OCI-LY3 (cell line): ENCODE measurements at regions not wholly inside any gene's neighbourhood (a gene's known extent, or its start where the extent isn't known, plus 50 kb on each side); places are given as distances from the start of the nearest gene placed in this dataset.

Experiments
- H2AFZ ChIP-seq: fragments of 200-600, 300-600 bp; shearing (Covaris generic); 2 replicates; pipeline ENCODE4 v1.6.0; 2014; ENCODE audit warnings: antibody characterized with exemption, low read depth, low read length
- H3K27ac ChIP-seq: fragments of 200-600, 300-600 bp; sonication (generic); 2 replicates; pipeline ENCODE4 v1.5.1; 2014; ENCODE audit warnings: mild to moderate bottlenecking, low read length, moderate library complexity, mixed read lengths
- H3K27me3 ChIP-seq: fragments of 200-600, 300-600 bp; sonication (generic); 2 replicates; pipeline ENCODE4 v1.6.1; 2014; ENCODE audit warnings: low read depth, low read length, mixed read lengths
- H3K36me3 ChIP-seq: fragments of 200-600, 300-600 bp; sonication (generic); replicated peaks from 2 replicates; pipeline ENCODE3; 2014; ENCODE audit warnings: low read depth, low read length, mixed read lengths
- H3K4me1 ChIP-seq: fragments of 300-600, 200-600 bp; sonication (generic); 2 replicates; pipeline ENCODE4 v1.6.1; 2014; ENCODE audit warnings: low read length, mixed read lengths
- H3K4me2 ChIP-seq: fragments of 200-600, 300-600 bp; sonication (generic); 2 replicates; pipeline ENCODE4 v1.6.1; 2014; ENCODE audit warnings: low read length, mixed read lengths
- H3K4me3 ChIP-seq: fragments of 300-600, 200-600 bp; sonication (generic); 2 replicates; pipeline ENCODE4 v1.5.1; 2014; ENCODE audit warnings: antibody characterized with exemption, mild to moderate bottlenecking, low read length, moderate library complexity
- H3K79me2 ChIP-seq: fragments of 300-600, 200-600 bp; shearing (Covaris generic); 2 replicates; pipeline ENCODE4 v1.6.1; 2014; ENCODE audit warnings: mild to moderate bottlenecking, low read length, mixed read lengths
- H3K9ac ChIP-seq: fragments of 300-600, 200-600 bp; shearing (Covaris generic); 2 replicates; pipeline ENCODE4 v1.6.0; 2014; ENCODE audit warnings: mild to moderate bottlenecking, low read length, moderate library complexity
- H3K9me3 ChIP-seq: fragments of 200-600, 300-600 bp; shearing (Covaris generic); 2 replicates; pipeline ENCODE4 v1.6.1; 2014; ENCODE audit warnings: low read length, mixed read lengths; ENCODE audit not compliant: insufficient read depth
- H4K20me1 ChIP-seq: fragments of 200-600, 300-600 bp; sonication (generic); 2 replicates; pipeline ENCODE4 v1.6.1; 2016; ENCODE audit warnings: low read length, mixed read lengths; ENCODE audit not compliant: insufficient read depth
- EZH2phosphoT487 ChIP-seq: fragments of 200-600 bp; shearing (Covaris generic); IDR thresholded peaks from 2 replicates; pipeline ENCODE4 v1.6.1; 2018; ENCODE audit warnings: antibody characterized with exemption, mixed run types, low read depth
- TF ChIP-seq, protein P1 (sequence below): fragments of 200-600, 300-600 bp; sonication (generic); IDR thresholded peaks from 2 replicates; pipeline ENCODE4 v1.5.1; 2014; ENCODE audit warnings: antibody characterized with exemption, low read length, low read depth

DNA sequence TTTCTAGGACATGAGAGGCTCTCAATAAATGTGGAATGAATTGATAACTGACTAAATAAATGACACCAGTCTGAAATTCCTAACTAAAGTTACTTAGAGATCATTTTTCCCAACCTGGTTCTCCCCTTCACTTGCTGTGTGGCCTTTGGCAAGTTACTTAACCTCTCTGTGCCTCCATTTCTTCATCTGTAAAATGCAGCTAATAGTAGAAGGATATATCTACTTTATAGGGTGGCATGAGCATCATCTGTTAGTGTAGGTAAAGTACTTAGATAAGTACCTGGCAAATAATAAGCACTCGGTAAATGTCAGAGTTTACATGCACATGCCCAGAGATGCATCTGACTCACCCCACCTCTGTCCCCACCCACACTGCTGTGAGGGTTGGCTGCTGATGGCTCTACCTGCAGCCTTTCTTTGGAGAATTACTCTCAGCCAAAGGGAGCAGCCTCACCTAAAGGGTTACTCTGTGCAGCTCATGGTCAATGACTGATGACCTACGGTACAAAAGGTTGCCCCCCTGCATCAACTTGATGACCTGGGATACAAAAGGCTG is 139.3 kb downstream of the CHIC2 start:
- Histone ChIP-seq H3K79me2 (no peaks in the 10 kb centered on the region), H4K20me1 (no peaks in the 10 kb centered on the region), H3K9me3 (no peaks in the 10 kb centered on the region), H3K4me1 (no peaks in the 10 kb centered on the region), H2AFZ (no peak overlapping the region), H3K4me3 (no peak overlapping the region), H3K27ac (no peak overlapping the region), H3K4me2 (no peak overlapping the region), H3K36me3 (no peaks in the 10 kb centered on the region), H3K9ac (no peak overlapping the region), H3K27me3 (no peaks in the 10 kb centered on the region)
- TF ChIP-seq, protein P1, sequence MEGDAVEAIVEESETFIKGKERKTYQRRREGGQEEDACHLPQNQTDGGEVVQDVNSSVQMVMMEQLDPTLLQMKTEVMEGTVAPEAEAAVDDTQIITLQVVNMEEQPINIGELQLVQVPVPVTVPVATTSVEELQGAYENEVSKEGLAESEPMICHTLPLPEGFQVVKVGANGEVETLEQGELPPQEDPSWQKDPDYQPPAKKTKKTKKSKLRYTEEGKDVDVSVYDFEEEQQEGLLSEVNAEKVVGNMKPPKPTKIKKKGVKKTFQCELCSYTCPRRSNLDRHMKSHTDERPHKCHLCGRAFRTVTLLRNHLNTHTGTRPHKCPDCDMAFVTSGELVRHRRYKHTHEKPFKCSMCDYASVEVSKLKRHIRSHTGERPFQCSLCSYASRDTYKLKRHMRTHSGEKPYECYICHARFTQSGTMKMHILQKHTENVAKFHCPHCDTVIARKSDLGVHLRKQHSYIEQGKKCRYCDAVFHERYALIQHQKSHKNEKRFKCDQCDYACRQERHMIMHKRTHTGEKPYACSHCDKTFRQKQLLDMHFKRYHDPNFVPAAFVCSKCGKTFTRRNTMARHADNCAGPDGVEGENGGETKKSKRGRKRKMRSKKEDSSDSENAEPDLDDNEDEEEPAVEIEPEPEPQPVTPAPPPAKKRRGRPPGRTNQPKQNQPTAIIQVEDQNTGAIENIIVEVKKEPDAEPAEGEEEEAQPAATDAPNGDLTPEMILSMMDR = no peak
- TF ChIP-seq EZH2phosphoT487 = no peak

DNA sequence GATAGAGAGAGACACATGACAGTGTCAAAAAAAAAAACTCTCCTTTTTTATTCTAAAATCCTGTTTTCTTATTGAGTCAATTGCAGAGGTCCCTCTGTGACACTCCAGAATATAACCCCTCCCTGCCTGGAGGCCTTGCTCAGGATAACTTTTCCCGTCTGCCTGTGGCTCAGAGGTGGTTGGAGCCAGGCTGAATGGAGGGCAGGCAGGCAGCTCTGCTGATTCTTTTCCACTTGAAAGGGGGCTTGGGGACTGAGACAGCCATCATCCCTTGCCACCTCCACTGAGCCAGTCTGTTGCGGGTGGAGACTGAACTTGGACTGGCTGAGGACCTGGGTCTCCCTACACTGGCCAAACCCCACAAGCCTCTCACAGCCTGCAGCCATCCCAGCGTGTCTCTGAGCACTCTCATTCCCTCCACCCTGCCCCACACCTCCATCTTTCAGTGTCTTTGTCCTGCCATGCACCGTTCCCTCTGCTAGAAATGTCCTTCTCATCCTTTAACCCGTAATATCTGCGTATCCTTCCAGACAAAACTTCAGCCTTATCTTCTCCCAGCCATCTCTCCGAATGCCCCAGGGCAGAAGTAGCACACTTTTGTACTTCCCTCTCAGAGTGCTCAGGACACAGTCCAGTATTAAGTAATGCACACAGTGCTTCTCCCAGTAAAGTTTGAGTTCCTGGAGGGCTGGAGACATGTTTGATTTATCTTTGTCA is 139.9 kb downstream of the CHIC2 start:
- Histone ChIP-seq H3K4me3 (no peak overlapping the region), H3K9ac (no peak overlapping the region), H4K20me1 (no peaks in the 10 kb centered on the region), H3K4me1 (no peaks in the 10 kb centered on the region), H3K27ac (no peak overlapping the region), H3K4me2 (no peak overlapping the region), H3K27me3 (no peaks in the 10 kb centered on the region), H2AFZ (no peak overlapping the region), H3K9me3 (no peaks in the 10 kb centered on the region), H3K79me2 (no peaks in the 10 kb centered on the region), H3K36me3 (no peaks in the 10 kb centered on the region)
- TF ChIP-seq, protein P1 = no peak
- no peak for TF ChIP-seq EZH2phosphoT487

GRCh38 chr4:53923921-53924320 is 140.5 kb downstream of the CHIC2 start:
- no peak overlapping the region for H3K27ac ChIP-seq

DNA sequence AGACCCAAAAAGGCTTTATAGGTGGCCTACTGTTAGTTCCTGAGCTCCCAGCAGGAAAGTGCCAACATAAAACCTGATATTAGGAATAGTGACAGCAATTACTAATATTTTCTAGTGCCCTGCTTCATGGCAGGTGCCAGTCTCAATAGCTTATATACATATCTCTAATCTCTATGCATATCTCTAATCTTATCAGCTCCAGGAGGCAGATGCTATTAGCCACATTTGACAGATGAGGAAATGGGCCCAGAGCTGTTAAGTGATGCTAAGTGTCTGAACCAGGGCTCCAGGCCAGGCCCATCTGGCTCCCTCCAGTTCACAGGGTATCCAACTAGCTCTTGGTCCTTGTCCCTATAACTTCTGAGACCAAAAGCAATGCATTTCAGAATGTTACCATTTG is 142.5 kb downstream of the CHIC2 start:
- H3K4me2 ChIP-seq = no peak overlapping the region

More at GRCh38 chr4:53923921-53924320, 140.5 kb downstream of the CHIC2 start:
- TF ChIP-seq, protein P1 = no peak
- no peak for TF ChIP-seq EZH2phosphoT487
- Histone ChIP-seq H3K4me3 (no peak overlapping the region), H4K20me1 (no peaks in the 10 kb centered on the region), H3K9ac (no peak overlapping the region), H3K79me2 (no peaks in the 10 kb centered on the region), H3K9me3 (no peaks in the 10 kb centered on the region), H3K27me3 (no peaks in the 10 kb centered on the region), H3K4me2 (no peak overlapping the region), H3K4me1 (no peaks in the 10 kb centered on the region), H2AFZ (no peak overlapping the region), H3K36me3 (no peaks in the 10 kb centered on the region)

More for the DNA sequence above, 142.5 kb downstream of the CHIC2 start:
- Histone ChIP-seq H4K20me1 (no peaks in the 10 kb centered on the region), H3K4me1 (no peaks in the 10 kb centered on the region), H3K4me3 (no peak overlapping the region), H3K27ac (no peak overlapping the region), H3K27me3 (no peaks in the 10 kb centered on the region), H2AFZ (no peak overlapping the region), H3K36me3 (no peaks in the 10 kb centered on the region), H3K9ac (no peak overlapping the region), H3K79me2 (no peaks in the 10 kb centered on the region), H3K9me3 (no peaks in the 10 kb centered on the region)
- TF ChIP-seq, protein P1 = no peak
- no peak for TF ChIP-seq EZH2phosphoT487
